ENCODE measurements at regions not wholly inside any gene's neighbourhood (a gene's known extent, or its start where the extent isn't known, plus 50 kb on each side); places are given as distances from the start of the nearest gene placed in this dataset.

- TF ChIP-seq CTCF (IDR thresholded peaks at IDR 0.05; ENCODE audit: insufficient read depth, low read length) (no peak), GABPA (IDR thresholded peaks at IDR 0.05; ENCODE audit: low read depth) (no peak), POLR2AphosphoS5 (IDR thresholded peaks at IDR 0.05; ENCODE audit: low read depth) (no peak), REST (IDR thresholded peaks at IDR 0.05; ENCODE audit: insufficient replicate concordance, low read depth) (no peak), SPI1 (IDR thresholded peaks at IDR 0.05; ENCODE audit: borderline replicate concordance, low read depth) (no peak)
Measured at GRCh38 chr11:81717695-81718094, 1016.0 kb downstream of the FAM181B start.

Measured in HL-60 (cell line).